ENCODE measurements at regions not wholly inside any gene's neighbourhood (a gene's known extent, or its start where the extent isn't known, plus 50 kb on each side); places are given as distances from the start of the nearest gene placed in this dataset.

- H3K9me3 Mint-ChIP-seq: no peaks in the 10 kb centered on the region
- no peak for TF ChIP-seq CTCF (IDR thresholded peaks at IDR 0.05; ENCODE audit: unreplicated experiment in 3 of 3)
- H3K27me3 Mint-ChIP-seq (ENCODE audit: low read depth): peaks cover 21% of the 10 kb centered on the region
- no peak overlapping the region for H3K4me3 Mint-ChIP-seq
- H3K36me3 Mint-ChIP-seq (ENCODE audit: low read depth): no peaks in the 10 kb centered on the region
- H3K27ac Mint-ChIP-seq: no peak overlapping the region
- peaks cover 15% of the 10 kb centered on the region for H3K4me1 Mint-ChIP-seq
Measured at GRCh38 chr9:3001311-3001710, 157.4 kb upstream of the PUM3 start.

- TF ChIP-seq CTCF (IDR thresholded peaks at IDR 0.05; ENCODE audit: unreplicated experiment in 3 of 3): no peak
- Mint-ChIP-seq H3K27ac (no peak overlapping the region), H3K4me1 (no peaks in the 10 kb centered on the region), H3K4me3 (no peak overlapping the region), H3K27me3 (ENCODE audit: low read depth) (peaks cover 14% of the 10 kb centered on the region), H3K36me3 (ENCODE audit: low read depth) (no peaks in the 10 kb centered on the region), H3K9me3 (no peaks in the 10 kb centered on the region)
Measured at GRCh38 chr9:2992427-2992826, 148.5 kb upstream of the PUM3 start.

- H3K4me3 Mint-ChIP-seq: no peak overlapping the region
- peaks cover 14% of the 10 kb centered on the region for H3K27me3 Mint-ChIP-seq (ENCODE audit: low read depth)
- no peaks in the 10 kb centered on the region for H3K9me3 Mint-ChIP-seq
- no peaks in the 10 kb centered on the region for H3K36me3 Mint-ChIP-seq (ENCODE audit: low read depth)
- peak in 1 of 3 experiments; percentile 27 for TF ChIP-seq CTCF (IDR thresholded peaks at IDR 0.05; ENCODE audit: unreplicated experiment in 3 of 3)
- no peaks in the 10 kb centered on the region for H3K4me1 Mint-ChIP-seq
- H3K27ac Mint-ChIP-seq: no peak overlapping the region
Measured at GRCh38 chr9:2991292-2991691, 147.4 kb upstream of the PUM3 start.

- no peak overlapping the region for H3K4me3 Mint-ChIP-seq
- H3K36me3 Mint-ChIP-seq (ENCODE audit: low read depth): no peaks in the 10 kb centered on the region
- no peaks in the 10 kb centered on the region for H3K9me3 Mint-ChIP-seq
- TF ChIP-seq CTCF (IDR thresholded peaks at IDR 0.05; ENCODE audit: unreplicated experiment in 3 of 3): no peak
- no peak overlapping the region for H3K27ac Mint-ChIP-seq
- H3K4me1 Mint-ChIP-seq: no peaks in the 10 kb centered on the region
- peaks cover 18% of the 10 kb centered on the region for H3K27me3 Mint-ChIP-seq (ENCODE audit: low read depth)
Measured at GRCh38 chr9:2987679-2988078, 143.8 kb upstream of the PUM3 start.

GRCh38 chr9:2985343-2985742 is 141.4 kb upstream of the PUM3 start:
- Mint-ChIP-seq H3K4me3 (no peak overlapping the region), H3K27me3 (ENCODE audit: low read depth) (peaks cover 18% of the 10 kb centered on the region), H3K27ac (no peak overlapping the region), H3K4me1 (no peaks in the 10 kb centered on the region), H3K9me3 (no peaks in the 10 kb centered on the region), H3K36me3 (ENCODE audit: low read depth) (no peaks in the 10 kb centered on the region)
- no peak for TF ChIP-seq CTCF (IDR thresholded peaks at IDR 0.05; ENCODE audit: unreplicated experiment in 3 of 3)

- H3K4me3 Mint-ChIP-seq: no peak overlapping the region
- H3K27ac Mint-ChIP-seq: no peak overlapping the region
- H3K36me3 Mint-ChIP-seq (ENCODE audit: low read depth): no peaks in the 10 kb centered on the region
- no peaks in the 10 kb centered on the region for H3K4me1 Mint-ChIP-seq
- no peaks in the 10 kb centered on the region for H3K9me3 Mint-ChIP-seq
- H3K27me3 Mint-ChIP-seq (ENCODE audit: low read depth): peaks cover 18% of the 10 kb centered on the region
- no peak for TF ChIP-seq CTCF (IDR thresholded peaks at IDR 0.05; ENCODE audit: unreplicated experiment in 3 of 3)
Measured at GRCh38 chr9:2984491-2984890, 140.6 kb upstream of the PUM3 start.
